ENCODE measurements at regions not wholly inside any gene's neighbourhood (a gene's known extent, or its start where the extent isn't known, plus 50 kb on each side); places are given as distances from the start of the nearest gene placed in this dataset.

DNA sequence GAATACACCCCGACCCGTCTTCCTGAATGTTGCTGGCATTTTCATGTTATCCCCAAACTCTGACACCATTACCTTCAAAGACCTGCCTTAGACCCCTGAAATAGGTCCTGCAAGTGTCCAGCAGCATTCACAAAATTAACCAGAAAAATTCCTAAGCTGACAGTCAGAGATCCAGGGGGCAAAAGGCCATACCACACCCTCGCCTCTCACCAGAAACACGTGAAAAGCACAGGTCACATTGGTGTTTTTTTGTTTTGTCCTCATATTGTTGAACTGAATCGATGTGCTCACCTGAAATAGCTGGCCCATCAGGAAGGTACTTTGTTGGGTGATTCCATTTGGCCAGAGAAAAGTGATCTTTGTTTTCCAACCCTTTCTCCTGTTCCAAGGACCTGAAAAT is 113.1 kb upstream of the HES1 start:
- Histone ChIP-seq H3K27me3 (ENCODE audit: insufficient read depth, low read length, poor library complexity, severe bottlenecking) (no peaks in the 10 kb centered on the region), H3K9me3 (ENCODE audit: low read length) (no peaks in the 10 kb centered on the region), H3K36me3 (ENCODE audit: insufficient read depth, low read length) (no peaks in the 10 kb centered on the region), H3K4me1 (ENCODE audit: insufficient read depth, low read length) (no peaks in the 10 kb centered on the region), H3K4me3 (ENCODE audit: low read length) (no peak overlapping the region), H3K27ac (ENCODE audit: low read depth, low read length) (no peak overlapping the region)
- peaks cover 13 to 18% of the 10 kb centered on the region in 2 donors for H3K27me3 Mint-ChIP-seq
- no peaks in the 10 kb centered on the region for H3K4me1 Mint-ChIP-seq
- ChIA-PET CTCF (no interaction called here), POLR2A (no interaction called here)
- no peak overlapping the region for H3K4me3 Mint-ChIP-seq
- H3K27ac Mint-ChIP-seq = no peak overlapping the region
- H3K36me3 Mint-ChIP-seq = no peaks in the 10 kb centered on the region
- DNase-seq = no peak
- no peaks in the 10 kb centered on the region for H3K9me3 Mint-ChIP-seq

- Histone ChIP-seq H3K27me3 (ENCODE audit: insufficient read depth, low read length, poor library complexity, severe bottlenecking) (no peaks in the 10 kb centered on the region), H3K9me3 (ENCODE audit: low read length) (no peaks in the 10 kb centered on the region), H3K4me1 (ENCODE audit: insufficient read depth, low read length) (no peaks in the 10 kb centered on the region), H3K36me3 (ENCODE audit: insufficient read depth, low read length) (no peaks in the 10 kb centered on the region), H3K4me3 (ENCODE audit: low read length) (no peak overlapping the region), H3K27ac (ENCODE audit: low read depth, low read length) (no peak overlapping the region)
- ChIA-PET CTCF (no interaction called here), POLR2A (no interaction called here)
- no peaks in the 10 kb centered on the region for H3K36me3 Mint-ChIP-seq
- H3K27me3 Mint-ChIP-seq = peaks cover 15 to 18% of the 10 kb centered on the region in 2 donors
- no peaks in the 10 kb centered on the region for H3K9me3 Mint-ChIP-seq
- H3K27ac Mint-ChIP-seq = no peak overlapping the region
- H3K4me1 Mint-ChIP-seq = no peaks in the 10 kb centered on the region
- H3K4me3 Mint-ChIP-seq = no peak overlapping the region
- no peak for DNase-seq
Observed at GRCh38 chr3:194023501-194024280, 112.3 kb upstream of the HES1 start.

- Mint-ChIP-seq H3K27ac (peak overlapping the region in 1 of 8 donors; percentile 52), H3K4me3 (no peak overlapping the region)
- CTCF ChIA-PET = no interaction called here
Observed at GRCh38 chr3:194025119-194025518, 110.8 kb upstream of the HES1 start.

GRCh38 chr3:194025951-194026350 is 110.0 kb upstream of the HES1 start:
- POLR2A ChIA-PET = no interaction called here

More at GRCh38 chr3:194025119-194025518, 110.8 kb upstream of the HES1 start:
- POLR2A ChIA-PET = no interaction called here
- Histone ChIP-seq H3K36me3 (ENCODE audit: insufficient read depth, low read length) (no peaks in the 10 kb centered on the region), H3K27me3 (ENCODE audit: insufficient read depth, low read length, poor library complexity, severe bottlenecking) (no peaks in the 10 kb centered on the region), H3K4me1 (ENCODE audit: insufficient read depth, low read length) (no peaks in the 10 kb centered on the region), H3K4me3 (ENCODE audit: low read length) (no peak overlapping the region), H3K27ac (ENCODE audit: low read depth, low read length) (no peak overlapping the region), H3K9me3 (ENCODE audit: low read length) (no peaks in the 10 kb centered on the region)
- Mint-ChIP-seq H3K36me3 (no peaks in the 10 kb centered on the region), H3K27me3 (peaks cover 12 to 19% of the 10 kb centered on the region in 2 donors), H3K9me3 (no peaks in the 10 kb centered on the region), H3K4me1 (no peaks in the 10 kb centered on the region)
- DNase-seq = no peak

GRCh38 chr3:194028434-194029004 is 107.4 kb upstream of the HES1 start:
- POLR2A ChIA-PET = no interaction called here
- CTCF ChIA-PET = no interaction called here

More at GRCh38 chr3:194025951-194026350, 110.0 kb upstream of the HES1 start:
- H3K4me3 ChIP-seq (ENCODE audit: low read length) = no peak overlapping the region
- CTCF ChIA-PET = no interaction called here
- Mint-ChIP-seq H3K36me3 (no peaks in the 10 kb centered on the region), H3K4me1 (no peaks in the 10 kb centered on the region), H3K4me3 (no peak overlapping the region), H3K27ac (no peak overlapping the region), H3K27me3 (peaks cover 7 to 19% of the 10 kb centered on the region in 2 donors), H3K9me3 (no peaks in the 10 kb centered on the region)
- H3K4me1 ChIP-seq (ENCODE audit: insufficient read depth, low read length) = no peaks in the 10 kb centered on the region
- H3K27me3 ChIP-seq (ENCODE audit: insufficient read depth, low read length, poor library complexity, severe bottlenecking) = no peaks in the 10 kb centered on the region
- no peak for DNase-seq
- no peaks in the 10 kb centered on the region for H3K9me3 ChIP-seq (ENCODE audit: low read length)
- no peaks in the 10 kb centered on the region for H3K36me3 ChIP-seq (ENCODE audit: insufficient read depth, low read length)
- no peak overlapping the region for H3K27ac ChIP-seq (ENCODE audit: low read depth, low read length)

DNA sequence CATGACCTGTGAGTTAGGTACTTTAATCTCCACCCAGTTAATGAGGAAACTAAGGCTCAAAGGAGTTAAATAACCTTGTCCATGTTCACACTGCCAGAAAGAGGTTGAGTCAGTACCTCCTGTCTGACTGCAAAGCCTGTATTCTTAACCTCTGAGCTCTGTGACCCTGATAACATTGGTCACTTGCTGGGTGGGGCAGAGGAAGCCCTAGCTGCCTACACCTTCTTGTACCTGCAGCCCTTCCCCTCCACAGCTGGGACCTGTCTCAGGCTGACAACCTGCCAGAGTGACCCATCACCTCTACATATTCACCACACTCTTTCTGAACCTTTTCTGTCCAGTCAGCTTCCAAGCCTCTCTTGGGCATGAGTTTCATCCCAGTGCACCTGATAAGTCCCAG is 106.1 kb upstream of the HES1 start:
- CTCF ChIA-PET = no interaction called here
- Histone ChIP-seq H3K9me3 (ENCODE audit: low read length) (no peaks in the 10 kb centered on the region), H3K36me3 (ENCODE audit: insufficient read depth, low read length) (no peaks in the 10 kb centered on the region), H3K27ac (ENCODE audit: low read depth, low read length) (no peak overlapping the region), H3K4me3 (ENCODE audit: low read length) (no peak overlapping the region), H3K27me3 (ENCODE audit: insufficient read depth, low read length, poor library complexity, severe bottlenecking) (no peaks in the 10 kb centered on the region), H3K4me1 (ENCODE audit: insufficient read depth, low read length) (no peaks in the 10 kb centered on the region)
- no peaks in the 10 kb centered on the region for H3K9me3 Mint-ChIP-seq
- no peak for DNase-seq
- no peaks in the 10 kb centered on the region for H3K36me3 Mint-ChIP-seq
- H3K27me3 Mint-ChIP-seq = peaks cover 6 to 23% of the 10 kb centered on the region in 2 donors
- POLR2A ChIA-PET = no interaction called here
- no peak overlapping the region for H3K27ac Mint-ChIP-seq
- no peaks in the 10 kb centered on the region for H3K4me1 Mint-ChIP-seq
- no peak overlapping the region for H3K4me3 Mint-ChIP-seq

More at GRCh38 chr3:194028434-194029004, 107.4 kb upstream of the HES1 start:
- H3K9me3 Mint-ChIP-seq = no peaks in the 10 kb centered on the region
- Histone ChIP-seq H3K27me3 (ENCODE audit: insufficient read depth, low read length, poor library complexity, severe bottlenecking) (no peaks in the 10 kb centered on the region), H3K4me1 (ENCODE audit: insufficient read depth, low read length) (no peaks in the 10 kb centered on the region), H3K4me3 (ENCODE audit: low read length) (no peak overlapping the region), H3K9me3 (ENCODE audit: low read length) (no peaks in the 10 kb centered on the region), H3K27ac (ENCODE audit: low read depth, low read length) (no peak overlapping the region), H3K36me3 (ENCODE audit: insufficient read depth, low read length) (no peaks in the 10 kb centered on the region)
- no peak for DNase-seq
- H3K36me3 Mint-ChIP-seq = no peaks in the 10 kb centered on the region
- H3K27me3 Mint-ChIP-seq = peaks cover 3 to 18% of the 10 kb centered on the region in 2 donors
- H3K4me1 Mint-ChIP-seq = no peaks in the 10 kb centered on the region
- H3K27ac Mint-ChIP-seq = no peak overlapping the region
- no peak overlapping the region for H3K4me3 Mint-ChIP-seq

DNA sequence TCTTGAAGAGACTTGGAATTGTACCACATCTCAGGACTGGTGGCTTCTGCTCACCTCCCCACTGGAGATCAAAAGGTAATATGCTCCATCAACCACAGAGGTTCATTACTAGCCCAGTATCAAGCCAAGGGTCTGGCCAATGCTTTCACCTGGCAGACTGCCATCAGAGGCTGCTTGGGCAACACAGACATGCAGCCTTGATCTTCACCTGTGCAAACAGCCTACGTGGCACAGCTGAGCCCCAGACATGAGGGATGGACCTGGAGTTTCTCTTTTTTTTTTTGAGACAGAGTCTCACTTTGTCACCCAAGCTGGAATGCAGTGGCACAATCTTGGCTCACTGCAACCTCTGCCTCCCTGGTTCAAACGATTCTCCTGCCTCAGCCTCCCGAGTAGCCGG is 105.6 kb upstream of the HES1 start:
- H3K36me3 ChIP-seq (ENCODE audit: insufficient read depth, low read length) = no peaks in the 10 kb centered on the region
- Mint-ChIP-seq H3K36me3 (no peaks in the 10 kb centered on the region), H3K27ac (no peak overlapping the region), H3K4me1 (no peaks in the 10 kb centered on the region), H3K9me3 (no peaks in the 10 kb centered on the region), H3K27me3 (peaks cover 6 to 23% of the 10 kb centered on the region in 2 donors), H3K4me3 (no peak overlapping the region)
- H3K9me3 ChIP-seq (ENCODE audit: low read length) = no peaks in the 10 kb centered on the region
- no peak overlapping the region for H3K4me3 ChIP-seq (ENCODE audit: low read length)
- no peak for DNase-seq
- POLR2A ChIA-PET = no interaction called here
- no peaks in the 10 kb centered on the region for H3K27me3 ChIP-seq (ENCODE audit: insufficient read depth, low read length, poor library complexity, severe bottlenecking)
- no peaks in the 10 kb centered on the region for H3K4me1 ChIP-seq (ENCODE audit: insufficient read depth, low read length)
- CTCF ChIA-PET = no interaction called here
- no peak overlapping the region for H3K27ac ChIP-seq (ENCODE audit: low read depth, low read length)

GRCh38 chr3:194031349-194031748 is 104.6 kb upstream of the HES1 start:
- no peak overlapping the region for H3K4me3 ChIP-seq (ENCODE audit: low read length)
- ChIA-PET POLR2A (no interaction called here), CTCF (interaction anchor here (0.7 kb wide), 1 partner anchor 333 kb away, joined by 3 read pairs; no protein-coding TSS in a partner anchor)
- H3K4me3 Mint-ChIP-seq = no peak overlapping the region
- H3K36me3 ChIP-seq (ENCODE audit: insufficient read depth, low read length) = no peaks in the 10 kb centered on the region
- H3K27me3 ChIP-seq (ENCODE audit: insufficient read depth, low read length, poor library complexity, severe bottlenecking) = no peaks in the 10 kb centered on the region
- H3K27me3 Mint-ChIP-seq = peaks cover 6 to 23% of the 10 kb centered on the region in 2 donors
- H3K27ac Mint-ChIP-seq = no peak overlapping the region
- no peaks in the 10 kb centered on the region for H3K36me3 Mint-ChIP-seq
- H3K27ac ChIP-seq (ENCODE audit: low read depth, low read length) = no peak overlapping the region
- no peaks in the 10 kb centered on the region for H3K9me3 Mint-ChIP-seq
- no peaks in the 10 kb centered on the region for H3K4me1 Mint-ChIP-seq
- H3K4me1 ChIP-seq (ENCODE audit: insufficient read depth, low read length) = no peaks in the 10 kb centered on the region
- no peak for DNase-seq
- no peaks in the 10 kb centered on the region for H3K9me3 ChIP-seq (ENCODE audit: low read length)

Data from CD8-positive, alpha-beta memory T cell (primary cell).